Stimulated activated CD4-positive, alpha-beta T cell treated with anti-CD3 and anti-CD28 coated beads, TNF-alpha, amount 100 ng/mL, for 24 hours (primary cell): ENCODE measurements at regions not wholly inside any gene's neighbourhood (a gene's known extent, or its start where the extent isn't known, plus 50 kb on each side); places are given as distances from the start of the nearest gene placed in this dataset.
A peak's percentile ranks its signal among the peaks of the same experiment; 100 is the strongest.

Experiments used
- DNase-seq, 3 experiments: peaks; one replicate each; pipeline ENCODE4 v3.0.0-alpha.2; 2020; ENCODE audit warnings: low read depth in 3 of 3

GRCh38 chr15:31975830-31976229 is 54.5 kb upstream of the CHRNA7 start:
- no peak for DNase-seq

- DNase-seq, result no peak
These were observed 53.2 kb upstream of the CHRNA7 start for GRCh38 chr15:31977138-31977537.

GRCh38 chr15:31977812-31978661 is 52.3 kb upstream of the CHRNA7 start:
- peak; percentile 11 to 53 (median 13) for DNase-seq
